ENCODE measurements at regions not wholly inside any gene's neighbourhood (a gene's known extent, or its start where the extent isn't known, plus 50 kb on each side); places are given as distances from the start of the nearest gene placed in this dataset.

DNA sequence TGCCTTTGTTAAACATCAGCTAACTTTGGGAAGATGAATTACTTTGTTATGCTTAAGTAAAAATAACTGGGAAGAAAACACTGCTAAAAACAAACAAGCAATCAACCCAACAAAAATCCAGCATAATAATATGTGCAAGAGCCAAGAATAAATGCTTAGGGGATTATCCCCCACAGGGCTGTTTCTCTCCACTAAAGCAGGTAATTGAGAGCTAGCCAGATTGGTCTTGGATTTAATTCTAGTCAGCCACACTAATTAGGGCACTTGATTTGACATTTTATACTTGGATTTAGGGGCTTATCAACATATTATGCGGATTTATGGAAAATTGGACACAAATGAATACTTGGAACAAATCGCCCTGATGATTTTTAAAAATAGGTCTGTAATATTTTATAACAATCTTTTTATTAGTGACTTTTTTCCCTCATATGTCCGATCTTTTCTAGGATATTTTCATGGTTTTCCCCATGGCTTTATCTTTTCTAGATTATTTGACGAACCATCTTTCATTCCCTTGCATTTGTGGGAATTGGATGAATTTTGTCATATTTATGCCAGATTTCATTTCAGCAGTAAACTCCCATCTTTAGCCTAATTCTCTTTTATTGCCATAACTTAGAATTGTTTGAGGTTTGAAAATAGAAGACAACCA lies 199.1 kb upstream of the NXPH2 start:
- DNase-seq (ENCODE audit: low read depth): no peak
- TF ChIP-seq, protein P1, sequence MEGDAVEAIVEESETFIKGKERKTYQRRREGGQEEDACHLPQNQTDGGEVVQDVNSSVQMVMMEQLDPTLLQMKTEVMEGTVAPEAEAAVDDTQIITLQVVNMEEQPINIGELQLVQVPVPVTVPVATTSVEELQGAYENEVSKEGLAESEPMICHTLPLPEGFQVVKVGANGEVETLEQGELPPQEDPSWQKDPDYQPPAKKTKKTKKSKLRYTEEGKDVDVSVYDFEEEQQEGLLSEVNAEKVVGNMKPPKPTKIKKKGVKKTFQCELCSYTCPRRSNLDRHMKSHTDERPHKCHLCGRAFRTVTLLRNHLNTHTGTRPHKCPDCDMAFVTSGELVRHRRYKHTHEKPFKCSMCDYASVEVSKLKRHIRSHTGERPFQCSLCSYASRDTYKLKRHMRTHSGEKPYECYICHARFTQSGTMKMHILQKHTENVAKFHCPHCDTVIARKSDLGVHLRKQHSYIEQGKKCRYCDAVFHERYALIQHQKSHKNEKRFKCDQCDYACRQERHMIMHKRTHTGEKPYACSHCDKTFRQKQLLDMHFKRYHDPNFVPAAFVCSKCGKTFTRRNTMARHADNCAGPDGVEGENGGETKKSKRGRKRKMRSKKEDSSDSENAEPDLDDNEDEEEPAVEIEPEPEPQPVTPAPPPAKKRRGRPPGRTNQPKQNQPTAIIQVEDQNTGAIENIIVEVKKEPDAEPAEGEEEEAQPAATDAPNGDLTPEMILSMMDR (conservative IDR thresholded peaks at IDR 0.05; ENCODE audit: control insufficient read depth, insufficient read depth, low read depth, low read length): no peak
- no peak overlapping the region for H3K4me3 ChIP-seq (ENCODE audit: control insufficient read depth, low read depth, low read length)

DNA sequence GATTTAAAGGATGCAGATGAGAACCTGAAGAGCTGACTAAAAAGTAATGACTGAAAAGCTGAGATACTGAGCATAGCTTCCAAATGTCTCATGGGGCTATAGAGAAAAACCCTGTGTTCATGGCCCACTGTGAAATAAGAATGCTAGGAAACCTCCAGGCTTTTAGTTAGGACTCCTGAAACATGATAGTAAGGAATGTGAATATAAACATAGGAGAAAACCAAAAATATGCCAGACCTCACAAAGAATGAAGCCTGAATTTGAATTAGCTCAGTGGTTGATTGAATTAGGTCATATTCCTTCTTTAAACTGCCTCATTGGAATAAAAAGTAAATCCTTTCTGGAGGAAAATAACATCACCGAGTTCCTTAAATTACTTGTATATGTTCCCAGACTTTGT lies 194.5 kb upstream of the NXPH2 start:
- DNase-seq (ENCODE audit: low read depth): no peak
- H3K4me3 ChIP-seq (ENCODE audit: control insufficient read depth, low read depth, low read length): no peak overlapping the region
- TF ChIP-seq, protein P1 (conservative IDR thresholded peaks at IDR 0.05; ENCODE audit: control insufficient read depth, insufficient read depth, low read depth, low read length): no peak

- TF ChIP-seq, protein P1 (conservative IDR thresholded peaks at IDR 0.05; ENCODE audit: control insufficient read depth, insufficient read depth, low read depth, low read length): no peak
Observed at GRCh38 chr2:138964418-138964817, 184.2 kb upstream of the NXPH2 start.

DNA sequence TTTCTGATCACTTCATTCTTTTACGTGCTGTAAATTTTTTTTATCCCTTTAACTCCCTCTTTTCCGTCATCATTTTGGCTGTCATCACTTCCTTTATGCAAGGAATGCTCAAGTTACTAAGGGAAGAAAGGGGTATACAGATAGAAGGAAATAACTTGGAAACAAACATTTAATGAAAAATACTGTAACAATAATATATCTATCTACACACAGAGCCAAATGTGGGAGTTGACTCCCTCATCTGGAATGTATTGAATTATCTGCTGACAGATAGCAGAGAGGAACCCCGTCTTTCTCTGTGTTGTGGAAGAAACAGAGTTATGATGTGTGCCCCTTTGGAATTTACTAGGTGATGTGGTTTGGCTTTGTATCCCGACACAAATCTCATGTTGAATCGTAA lies 182.5 kb upstream of the NXPH2 start:
- TF ChIP-seq, protein P1 (conservative IDR thresholded peaks at IDR 0.05; ENCODE audit: control insufficient read depth, insufficient read depth, low read depth, low read length): no peak
- no peak overlapping the region for H3K4me3 ChIP-seq (ENCODE audit: control insufficient read depth, low read depth, low read length)
- no peak for DNase-seq (ENCODE audit: low read depth)

More at GRCh38 chr2:138964418-138964817, 184.2 kb upstream of the NXPH2 start:
- no peak overlapping the region for H3K4me3 ChIP-seq (ENCODE audit: control insufficient read depth, low read depth, low read length)
- no peak for DNase-seq (ENCODE audit: low read depth)

DNA sequence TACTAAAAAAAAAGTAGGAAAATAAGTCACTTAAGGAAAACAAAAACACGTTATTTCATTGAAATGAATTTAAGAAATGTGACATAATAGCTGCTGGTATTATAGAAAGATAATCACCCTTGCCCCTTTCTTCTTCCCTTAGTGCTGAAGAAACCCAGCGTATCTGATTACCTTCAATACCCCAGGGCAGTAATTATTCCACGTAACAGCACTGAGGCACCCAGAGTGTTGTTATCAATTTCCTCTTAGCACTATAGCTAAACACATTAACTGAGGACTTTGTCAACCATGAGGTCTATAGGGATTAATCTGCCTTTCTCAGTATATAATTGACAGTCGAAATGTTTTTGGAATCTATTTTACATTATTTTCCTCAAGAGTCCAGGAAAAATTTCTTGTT lies 180.0 kb upstream of the NXPH2 start:
- DNase-seq (ENCODE audit: low read depth): no peak
- no peak overlapping the region for H3K4me3 ChIP-seq (ENCODE audit: control insufficient read depth, low read depth, low read length)
- TF ChIP-seq, protein P1 (conservative IDR thresholded peaks at IDR 0.05; ENCODE audit: control insufficient read depth, insufficient read depth, low read depth, low read length): no peak

DNA sequence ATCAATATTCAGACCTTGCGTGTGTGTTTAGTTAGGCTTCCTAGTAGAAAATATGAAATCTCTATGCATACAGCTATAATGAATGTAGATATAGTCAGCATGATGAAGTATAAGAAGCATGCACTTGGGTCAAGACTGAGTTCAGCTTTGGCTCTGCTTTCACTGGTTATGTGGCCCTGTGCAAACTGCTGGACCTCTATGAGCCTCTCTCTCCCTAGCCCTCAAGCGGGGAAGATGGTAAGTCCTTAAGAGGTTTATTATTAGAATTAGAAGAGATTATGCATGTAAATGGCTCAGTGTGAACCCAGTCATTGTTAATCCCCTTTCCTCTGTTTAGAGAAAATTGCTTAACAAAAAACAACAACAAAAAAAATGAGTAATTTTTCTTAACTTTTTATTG lies 178.8 kb upstream of the NXPH2 start:
- TF ChIP-seq, protein P1 (conservative IDR thresholded peaks at IDR 0.05; ENCODE audit: control insufficient read depth, insufficient read depth, low read depth, low read length): no peak
- DNase-seq (ENCODE audit: low read depth): no peak
- no peak overlapping the region for H3K4me3 ChIP-seq (ENCODE audit: control insufficient read depth, low read depth, low read length)

DNA sequence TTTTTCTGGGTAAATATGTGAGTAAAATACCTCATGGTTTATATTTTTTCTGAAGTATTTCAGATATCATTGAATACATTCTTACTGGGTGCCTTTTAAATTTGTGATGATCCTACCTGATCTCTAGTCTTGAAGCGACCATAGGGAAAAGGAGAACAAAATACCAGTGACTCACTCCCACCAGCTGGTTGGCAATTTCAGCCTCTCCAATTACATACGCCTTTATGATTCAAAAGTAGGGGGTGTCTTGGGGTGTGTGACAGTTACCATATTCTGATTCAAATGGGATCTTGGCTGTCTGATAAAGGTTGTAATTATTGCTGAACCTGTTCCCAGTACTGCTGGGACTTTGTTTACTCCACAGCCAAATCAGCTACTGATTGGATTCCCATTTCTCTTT lies 175.9 kb upstream of the NXPH2 start:
- DNase-seq (ENCODE audit: low read depth): no peak
- TF ChIP-seq, protein P1 (conservative IDR thresholded peaks at IDR 0.05; ENCODE audit: control insufficient read depth, insufficient read depth, low read depth, low read length): no peak
- no peak overlapping the region for H3K4me3 ChIP-seq (ENCODE audit: control insufficient read depth, low read depth, low read length)
